ENCODE measurements at regions not wholly inside any gene's neighbourhood (a gene's known extent, or its start where the extent isn't known, plus 50 kb on each side); places are given as distances from the start of the nearest gene placed in this dataset.

DNA sequence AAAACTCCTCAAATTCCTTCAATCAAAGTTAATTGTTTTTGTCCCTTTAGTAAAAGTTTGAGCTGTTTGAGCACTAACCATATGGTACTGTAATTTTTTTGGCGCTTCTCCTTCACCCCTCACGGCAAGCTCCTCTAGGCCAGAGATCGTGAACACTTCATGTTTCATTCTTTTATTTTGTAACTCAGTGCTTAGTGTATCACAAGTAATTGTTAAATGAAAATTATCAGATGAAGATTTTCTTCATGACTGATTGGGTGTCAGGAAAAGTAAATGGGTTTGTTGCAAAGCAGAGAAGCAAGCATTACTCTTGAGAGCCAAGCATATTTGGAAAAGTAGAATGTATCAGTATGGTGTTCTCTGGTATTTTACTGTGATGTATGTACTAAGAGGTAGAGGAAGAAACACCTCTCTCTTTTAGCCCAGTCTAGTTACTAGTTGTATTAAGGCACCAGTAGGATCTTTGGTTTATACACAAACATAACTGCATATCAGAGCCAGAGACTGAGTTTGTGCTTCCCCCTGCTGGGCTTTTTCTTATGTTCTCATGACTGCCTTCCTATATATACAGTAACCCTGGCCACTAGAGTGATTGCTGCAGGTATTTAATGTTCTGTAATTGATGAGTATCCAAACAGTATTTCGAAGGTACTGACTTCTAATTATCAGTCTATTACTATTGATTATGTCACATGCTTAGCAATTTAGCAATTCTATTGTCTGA lies 202.3 kb upstream of the KLHL1 start:
- WGBS, 2 donors, result 25 to 26% methylated on average over 4 of the region's 4 CpGs
- Histone ChIP-seq H3K4me1 (no peaks in the 10 kb centered on the region), H3K9me3 (no peaks in the 10 kb centered on the region), H3K27me3 (no peaks in the 10 kb centered on the region), H3K36me3 (no peaks in the 10 kb centered on the region), H3K4me3 (no peak overlapping the region), H3K27ac (no peak overlapping the region)
- intact Hi-C loops (cut with DNase I), result no loop called here
- DNase-seq, result peak in 2 of 6 donors; percentile 22 to 37
- no peak for FAIRE-seq
- TF ChIP-seq, protein P1, sequence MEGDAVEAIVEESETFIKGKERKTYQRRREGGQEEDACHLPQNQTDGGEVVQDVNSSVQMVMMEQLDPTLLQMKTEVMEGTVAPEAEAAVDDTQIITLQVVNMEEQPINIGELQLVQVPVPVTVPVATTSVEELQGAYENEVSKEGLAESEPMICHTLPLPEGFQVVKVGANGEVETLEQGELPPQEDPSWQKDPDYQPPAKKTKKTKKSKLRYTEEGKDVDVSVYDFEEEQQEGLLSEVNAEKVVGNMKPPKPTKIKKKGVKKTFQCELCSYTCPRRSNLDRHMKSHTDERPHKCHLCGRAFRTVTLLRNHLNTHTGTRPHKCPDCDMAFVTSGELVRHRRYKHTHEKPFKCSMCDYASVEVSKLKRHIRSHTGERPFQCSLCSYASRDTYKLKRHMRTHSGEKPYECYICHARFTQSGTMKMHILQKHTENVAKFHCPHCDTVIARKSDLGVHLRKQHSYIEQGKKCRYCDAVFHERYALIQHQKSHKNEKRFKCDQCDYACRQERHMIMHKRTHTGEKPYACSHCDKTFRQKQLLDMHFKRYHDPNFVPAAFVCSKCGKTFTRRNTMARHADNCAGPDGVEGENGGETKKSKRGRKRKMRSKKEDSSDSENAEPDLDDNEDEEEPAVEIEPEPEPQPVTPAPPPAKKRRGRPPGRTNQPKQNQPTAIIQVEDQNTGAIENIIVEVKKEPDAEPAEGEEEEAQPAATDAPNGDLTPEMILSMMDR (IDR thresholded peaks at IDR 0.05), result peak in 3 of 4 donors; percentile 13 to 28 (median 21)
- peak; percentile 83 to 95 (median 92) for ATAC-seq

GRCh38 chr13:70297189-70297616 lies 189.0 kb upstream of the KLHL1 start:
- FAIRE-seq (no peak), ATAC-seq (no peak), DNase-seq (peak in 2 of 6 donors; percentile 11 to 39)
- intact Hi-C loops (cut with DNase I), result no loop called here
- Histone ChIP-seq H3K4me1 (no peaks in the 10 kb centered on the region), H3K27ac (no peak overlapping the region), H3K9me3 (no peaks in the 10 kb centered on the region), H3K36me3 (no peaks in the 10 kb centered on the region), H3K4me3 (no peak overlapping the region), H3K27me3 (no peaks in the 10 kb centered on the region)
- TF ChIP-seq, protein P1 (IDR thresholded peaks at IDR 0.05), result no peak
- 85 to 87% methylated on average over 12 of the region's 12 CpGs for WGBS, 2 donors

GRCh38 chr13:70284371-70284770 lies 176.1 kb upstream of the KLHL1 start:
- Histone ChIP-seq H3K36me3 (no peaks in the 10 kb centered on the region), H3K4me1 (no peaks in the 10 kb centered on the region), H3K4me3 (no peak overlapping the region), H3K27me3 (no peaks in the 10 kb centered on the region), H3K27ac (no peak overlapping the region), H3K9me3 (no peaks in the 10 kb centered on the region)
- intact Hi-C loops (cut with DNase I), result no loop called here
- 18 to 20% methylated on average over 1 of the region's 1 CpG for WGBS, 2 donors
- TF ChIP-seq, protein P1 (IDR thresholded peaks at IDR 0.05), result no peak
- DNase-seq (no peak), ATAC-seq (no peak), FAIRE-seq (no peak)

DNA sequence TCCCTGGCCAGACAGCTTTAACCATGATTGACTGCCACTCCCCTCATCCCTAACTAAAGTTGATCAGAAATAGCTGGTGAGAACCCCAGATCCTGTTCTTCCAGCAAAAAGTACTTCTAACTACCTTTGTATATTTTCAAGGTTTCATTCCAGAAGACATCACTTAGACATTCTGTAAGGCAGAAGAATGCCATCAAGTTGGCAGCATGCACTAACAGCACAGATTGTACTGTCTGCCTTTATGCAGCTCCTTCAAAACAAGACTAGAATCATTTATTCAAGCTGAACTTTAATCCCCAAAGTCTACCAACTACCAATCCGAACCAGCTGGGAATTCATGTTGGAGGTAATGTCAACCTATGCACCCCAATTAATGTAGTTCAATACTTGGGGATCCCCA lies 167.6 kb upstream of the KLHL1 start:
- intact Hi-C loops (cut with DNase I), result no loop called here
- no peaks in the 10 kb centered on the region for H3K36me3 ChIP-seq
- TF ChIP-seq, protein P1 (IDR thresholded peaks at IDR 0.05), result no peak
- FAIRE-seq (no peak), ATAC-seq (no peak), DNase-seq (no peak)
- no peak overlapping the region for H3K27ac ChIP-seq
- WGBS, 2 donors, result 49 to 67% methylated on average over 1 of the region's 1 CpG
- no peak overlapping the region for H3K4me3 ChIP-seq
- no peaks in the 10 kb centered on the region for H3K27me3 ChIP-seq
- no peaks in the 10 kb centered on the region for H3K9me3 ChIP-seq
- no peaks in the 10 kb centered on the region for H3K4me1 ChIP-seq

GRCh38 chr13:70255406-70255991 lies 147.2 kb upstream of the KLHL1 start:
- ATAC-seq (no peak), FAIRE-seq (no peak), DNase-seq (peak in 1 of 6 donors; percentile 48)
- intact Hi-C loops (cut with DNase I), result no loop called here
- no peaks in the 10 kb centered on the region for H3K9me3 ChIP-seq
- H3K4me3 ChIP-seq, result no peak overlapping the region
- H3K4me1 ChIP-seq, result no peaks in the 10 kb centered on the region
- no peaks in the 10 kb centered on the region for H3K36me3 ChIP-seq
- H3K27me3 ChIP-seq, result no peaks in the 10 kb centered on the region
- TF ChIP-seq, protein P1 (IDR thresholded peaks at IDR 0.05), result no peak
- WGBS, 2 donors, result 93 to 94% methylated on average over 22 of the region's 22 CpGs
- no peak overlapping the region for H3K27ac ChIP-seq
